Loucy (cell line): ENCODE measurements at regions not wholly inside any gene's neighbourhood (a gene's known extent, or its start where the extent isn't known, plus 50 kb on each side); places are given as distances from the start of the nearest gene placed in this dataset.
"Not testable (repeated sequence)": the region's sequence is repeated elsewhere in the genome, so short reads cannot be mapped to it uniquely, and the experiment has no call there.

Experiments used
- EZH2phosphoT487 ChIP-seq: fragments of 200-600 bp; IDR thresholded peaks from 2 replicates; pipeline ENCODE4 v1.6.1; 2018; ENCODE audit warnings: antibody characterized with exemption, mild to moderate bottlenecking, moderate library complexity, borderline replicate concordance
- TF ChIP-seq, protein P1 (sequence below): fragments of 200-600 bp; sonication (generic); conservative IDR thresholded peaks from 2 replicates; pipeline ENCODE4 v1.5.1; 2014; ENCODE audit warnings: mild to moderate bottlenecking, antibody characterized with exemption, low read length

GRCh38 chr7:113012862-113013261, 73.8 kb downstream of the GPR85 start:
- TF ChIP-seq, protein P1, sequence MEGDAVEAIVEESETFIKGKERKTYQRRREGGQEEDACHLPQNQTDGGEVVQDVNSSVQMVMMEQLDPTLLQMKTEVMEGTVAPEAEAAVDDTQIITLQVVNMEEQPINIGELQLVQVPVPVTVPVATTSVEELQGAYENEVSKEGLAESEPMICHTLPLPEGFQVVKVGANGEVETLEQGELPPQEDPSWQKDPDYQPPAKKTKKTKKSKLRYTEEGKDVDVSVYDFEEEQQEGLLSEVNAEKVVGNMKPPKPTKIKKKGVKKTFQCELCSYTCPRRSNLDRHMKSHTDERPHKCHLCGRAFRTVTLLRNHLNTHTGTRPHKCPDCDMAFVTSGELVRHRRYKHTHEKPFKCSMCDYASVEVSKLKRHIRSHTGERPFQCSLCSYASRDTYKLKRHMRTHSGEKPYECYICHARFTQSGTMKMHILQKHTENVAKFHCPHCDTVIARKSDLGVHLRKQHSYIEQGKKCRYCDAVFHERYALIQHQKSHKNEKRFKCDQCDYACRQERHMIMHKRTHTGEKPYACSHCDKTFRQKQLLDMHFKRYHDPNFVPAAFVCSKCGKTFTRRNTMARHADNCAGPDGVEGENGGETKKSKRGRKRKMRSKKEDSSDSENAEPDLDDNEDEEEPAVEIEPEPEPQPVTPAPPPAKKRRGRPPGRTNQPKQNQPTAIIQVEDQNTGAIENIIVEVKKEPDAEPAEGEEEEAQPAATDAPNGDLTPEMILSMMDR, result not testable (repeated sequence)
- not testable (repeated sequence) for TF ChIP-seq EZH2phosphoT487
